IMR-90 (cell line): ENCODE measurements at regions not wholly inside any gene's neighbourhood (a gene's known extent, or its start where the extent isn't known, plus 50 kb on each side); places are given as distances from the start of the nearest gene placed in this dataset.

Experiments
- ATAC-seq: fragments of 200-7000 bp; cut with Tn5 transposase; 2 replicates; pipeline ENCODE4 v1.9.1; 2020; ENCODE audit warnings: low read depth, mild to moderate bottlenecking, moderate library complexity
- BruUV-seq: library from RNA; stranded (reverse); fragments of 400-500 nt; replicated peaks from 2 replicates; lab custom pipeline; 2021; lab: Mats Ljungman, UMichigan
- CTCF ChIA-PET: fragments of 300-600 bp; formaldehyde crosslinking; extraction: SDS; loops from one replicate; lab custom pipeline; 2021; ENCODE audit warnings: antibody characterized with exemption; lab: Yijun Ruan, JAX
- POLR2A ChIA-PET: fragments of 300-600 bp; sonication (Branson Sonifier 250); formaldehyde crosslinking; loops from one replicate; lab custom pipeline; 2022; ENCODE audit warnings: antibody characterized with exemption; ENCODE audit not compliant: unreplicated experiment; lab: Charles Lee
- DNase-seq: peaks from one replicate; pipeline ENCODE4 v3.0.0; 2013
- H2AFZ ChIP-seq: replicated peaks from 2 replicates; pipeline ENCODE3; 2013; ENCODE audit warnings: low read length, mild to moderate bottlenecking; ENCODE audit not compliant: poor library complexity
- H2AK5ac ChIP-seq: 2 replicates; pipeline ENCODE4 v1.6.1; 2013; ENCODE audit warnings: low read depth, low read length, inconsistent platforms
- H2AK9ac ChIP-seq: replicated peaks from 2 replicates; pipeline ENCODE3; 2013; ENCODE audit warnings: mild to moderate bottlenecking, low read depth, low read length, moderate library complexity; ENCODE audit not compliant: poor library complexity
- H2BK120ac ChIP-seq: 2 replicates; pipeline ENCODE4 v1.6.1; 2013; ENCODE audit warnings: low read depth, low read length, inconsistent platforms
- H2BK15ac ChIP-seq: 3 replicates; pipeline ENCODE4 v1.6.1; 2013; ENCODE audit warnings: low read depth, low read length, inconsistent platforms
- H2BK20ac ChIP-seq: 2 replicates; pipeline ENCODE4 v1.6.1; 2013; ENCODE audit warnings: low read depth, mild to moderate bottlenecking, inconsistent platforms, low read length, moderate library complexity
- H2BK5ac ChIP-seq: 2 replicates; pipeline ENCODE4 v1.6.1; 2013; ENCODE audit warnings: mild to moderate bottlenecking, low read depth, low read length, inconsistent platforms; ENCODE audit not compliant: poor library complexity, severe bottlenecking
- H3K14ac ChIP-seq: replicated peaks from 2 replicates; pipeline ENCODE4 v1.6.1; 2013; ENCODE audit warnings: low read depth, low read length, inconsistent platforms
- H3K18ac ChIP-seq: 2 replicates; pipeline ENCODE4 v1.6.1; 2013; ENCODE audit warnings: low read depth, low read length, control low read depth
- H3K23ac ChIP-seq: 2 replicates; pipeline ENCODE4 v1.6.1; 2013; ENCODE audit warnings: low read depth, low read length, inconsistent platforms
- H3K27ac ChIP-seq: 2 replicates; pipeline ENCODE4 v1.5.1; 2013; ENCODE audit warnings: mild to moderate bottlenecking, control low read depth, low read length; ENCODE audit not compliant: insufficient read depth
- H3K27me3 ChIP-seq: 2 replicates; pipeline ENCODE4 v1.6.1; 2013; ENCODE audit warnings: low read length; ENCODE audit not compliant: control insufficient read depth, insufficient read depth
- H3K36me3 ChIP-seq: 2 replicates; pipeline ENCODE4 v1.6.1; 2013; ENCODE audit warnings: low read length, mixed read lengths; ENCODE audit not compliant: control insufficient read depth, insufficient read depth
- H3K4ac ChIP-seq: 2 replicates; pipeline ENCODE4 v1.6.1; 2013; ENCODE audit warnings: low read depth, low read length, inconsistent platforms
- H3K4me1 ChIP-seq: 2 replicates; pipeline ENCODE4 v1.6.1; 2013; ENCODE audit warnings: low read length, mixed read lengths; ENCODE audit not compliant: control insufficient read depth, insufficient read depth
- H3K4me2 ChIP-seq: 2 replicates; pipeline ENCODE4 v1.6.1; 2013; ENCODE audit warnings: low read depth, mild to moderate bottlenecking, control low read depth, low read length, moderate library complexity
- H3K4me3 ChIP-seq: 2 replicates; pipeline ENCODE4 v1.5.1; 2013; ENCODE audit warnings: low read depth, mild to moderate bottlenecking, control low read depth, low read length, moderate library complexity; ENCODE audit not compliant: insufficient read depth
- H3K56ac ChIP-seq: 2 replicates; pipeline ENCODE4 v1.6.1; 2013; ENCODE audit warnings: low read length, inconsistent platforms; ENCODE audit not compliant: insufficient read depth; ENCODE audit errors: extremely low read depth
- H3K79me1 ChIP-seq, 2 experiments: 2 replicates each; pipeline ENCODE4 v1.6.1; 2013; ENCODE audit warnings: low read length in 2 of 2, inconsistent platforms in 1 of 2, low read depth in 1 of 2
- H3K9ac ChIP-seq: 2 replicates; pipeline ENCODE4 v1.6.1; 2013; ENCODE audit warnings: low read depth, low read length, control low read depth
- H3K9me1 ChIP-seq: 2 replicates; pipeline ENCODE4 v1.6.1; 2013; ENCODE audit warnings: low read length, inconsistent platforms; ENCODE audit not compliant: insufficient read depth
- H3K9me3 ChIP-seq: 2 replicates; pipeline ENCODE4 v1.6.1; 2013; ENCODE audit warnings: low read length; ENCODE audit not compliant: control insufficient read depth, insufficient read depth
- H4K20me1 ChIP-seq: 2 replicates; pipeline ENCODE4 v1.6.1; 2013; ENCODE audit warnings: low read length, inconsistent platforms; ENCODE audit not compliant: insufficient read depth
- H4K5ac ChIP-seq: 2 replicates; pipeline ENCODE4 v1.6.1; 2013; ENCODE audit warnings: mild to moderate bottlenecking, low read depth, low read length, control low read depth
- H4K8ac ChIP-seq, 2 experiments: 2 replicates each; pipeline ENCODE4 v1.6.1; 2013; ENCODE audit warnings: low read depth in 2 of 2, low read length in 2 of 2, control low read depth in 1 of 2, inconsistent platforms in 1 of 2
- H4K91ac ChIP-seq: 2 replicates; pipeline ENCODE4 v1.6.1; 2013; ENCODE audit warnings: low read depth, low read length, inconsistent platforms; ENCODE audit not compliant: insufficient read depth
- BHLHE40 ChIP-seq: fragments of 150-350 bp; IDR thresholded peaks from 2 replicates; pipeline ENCODE4 v1.6.1; 2016; ENCODE audit warnings: mild to moderate bottlenecking, low read depth, low read length
- CEBPB ChIP-seq: IDR thresholded peaks from 2 replicates; pipeline ENCODE4 v1.6.1; 2012; ENCODE audit warnings: low read depth, low read length, improper control_type of control experiment
- CTCF ChIP-seq: conservative IDR thresholded peaks from 2 replicates; pipeline ENCODE4 v1.5.1; 2012; ENCODE audit warnings: mild to moderate bottlenecking, low read depth, low read length, improper control_type of control experiment
- MXI1 ChIP-seq: IDR thresholded peaks from 2 replicates; pipeline ENCODE4 v1.6.1; 2012; ENCODE audit warnings: low read depth, mild to moderate bottlenecking, low read length, moderate library complexity, borderline replicate concordance
- SMC3 ChIP-seq: fragments of 150-350 bp; IDR thresholded peaks from 2 replicates; pipeline ENCODE4 v1.6.1; 2016; ENCODE audit warnings: low read depth, mild to moderate bottlenecking, antibody characterized with exemption, low read length, moderate library complexity
- WGBS, 2 experiments: methylation state at CpG; one replicate each; pipeline versions ENCODE4 v1.1.5 to v1.1.7; 2013; ENCODE audit warnings: missing lambda C conversion rate in 2 of 2; ENCODE audit not compliant: insufficient read length in 1 of 2; ENCODE audit errors: extremely low coverage in 2 of 2; 5-methylcytosine and 5-hydroxymethylcytosine counted together
- dilution Hi-C: fragments of 300-500 bp; cut with HindIII; formaldehyde crosslinking; loops from one replicate; pipeline ENCODE4 v1.14.3; 2018; ENCODE audit warnings: low sequenced_read_pairs; ENCODE audit not compliant: unreplicated experiment
- in situ Hi-C: fragments of 300-500 bp; cut with MboI; formaldehyde crosslinking; loops from 3 replicates; pipeline ENCODE4 v1.14.3; 2019; ENCODE audit warnings: low sequenced_read_pairs, inconsistent platforms, mixed read lengths
- intact Hi-C: fragments of 100-400 bp; cut with micrococcal nuclease; formaldehyde crosslinking; loops from 2 replicates; pipeline ENCODE4 v1.10.0; 2022

GRCh38 chr3:95297581-95297980, 1234.7 kb downstream of the NSUN3 start:
- CTCF ChIA-PET: no interaction called here
- Histone ChIP-seq H3K9ac (no peak overlapping the region), H2AK9ac (no peak overlapping the region), H4K20me1 (no peaks in the 10 kb centered on the region), H2BK15ac (no peak overlapping the region), H3K4me1 (no peaks in the 10 kb centered on the region), H4K91ac (no peak overlapping the region), H3K56ac (no peak overlapping the region), H2BK120ac (no peak overlapping the region), H3K79me1 (no peaks in the 10 kb centered on the region), H4K8ac (no peak overlapping the region), H4K5ac (no peak overlapping the region), H3K18ac (no peak overlapping the region), H3K27me3 (no peaks in the 10 kb centered on the region), H3K4me3 (no peak overlapping the region), H3K4ac (no peak overlapping the region), H3K4me2 (no peak overlapping the region), H2AK5ac (no peak overlapping the region), H3K23ac (no peak overlapping the region), H2BK20ac (no peak overlapping the region), H3K27ac (no peak overlapping the region), H3K9me3 (no peaks in the 10 kb centered on the region), H3K36me3 (no peaks in the 10 kb centered on the region), H2AFZ (no peak overlapping the region), H3K14ac (no peak overlapping the region), H2BK5ac (no peak overlapping the region), H3K9me1 (no peaks in the 10 kb centered on the region)
- DNase-seq (no peak), ATAC-seq (no peak)
- intact Hi-C loops: no loop called here
- BruUV-seq: no TSS peak
- dilution Hi-C loops: no loop called here
- WGBS, 2 experiments: no CpG with 5 or more reads among the region's 1 CpG
- no peak for TF ChIP-seq BHLHE40
- TF ChIP-seq CEBPB: no peak
- TF ChIP-seq SMC3: no peak
- TF ChIP-seq CTCF: no peak
- TF ChIP-seq MXI1: no peak
- POLR2A ChIA-PET: no interaction called here
- in situ Hi-C loops: no loop called here
